IMR-90 (cell line): ENCODE measurements at regions not wholly inside any gene's neighbourhood (a gene's known extent, or its start where the extent isn't known, plus 50 kb on each side); places are given as distances from the start of the nearest gene placed in this dataset.

ENCODE experiments used
- ATAC-seq: fragments of 200-7000 bp; cut with Tn5 transposase; 2 replicates; pipeline ENCODE4 v1.9.1; 2020; ENCODE audit warnings: low read depth, mild to moderate bottlenecking, moderate library complexity
- BruUV-seq: library from RNA; stranded (reverse); fragments of 400-500 nt; replicated peaks from 2 replicates; lab custom pipeline; 2021; lab: Mats Ljungman, UMichigan
- CTCF ChIA-PET: fragments of 300-600 bp; formaldehyde crosslinking; extraction: SDS; loops from one replicate; lab custom pipeline; 2021; ENCODE audit warnings: antibody characterized with exemption; lab: Yijun Ruan, JAX
- POLR2A ChIA-PET: fragments of 300-600 bp; sonication (Branson Sonifier 250); formaldehyde crosslinking; loops from one replicate; lab custom pipeline; 2022; ENCODE audit warnings: antibody characterized with exemption; ENCODE audit not compliant: unreplicated experiment; lab: Charles Lee
- DNase-seq: peaks from one replicate; pipeline ENCODE4 v3.0.0; 2013
- H2AFZ ChIP-seq: replicated peaks from 2 replicates; pipeline ENCODE3; 2013; ENCODE audit warnings: low read length, mild to moderate bottlenecking; ENCODE audit not compliant: poor library complexity
- H2AK5ac ChIP-seq: 2 replicates; pipeline ENCODE4 v1.6.1; 2013; ENCODE audit warnings: low read depth, low read length, inconsistent platforms
- H2AK9ac ChIP-seq: replicated peaks from 2 replicates; pipeline ENCODE3; 2013; ENCODE audit warnings: mild to moderate bottlenecking, low read depth, low read length, moderate library complexity; ENCODE audit not compliant: poor library complexity
- H2BK120ac ChIP-seq: 2 replicates; pipeline ENCODE4 v1.6.1; 2013; ENCODE audit warnings: low read depth, low read length, inconsistent platforms
- H2BK15ac ChIP-seq: 3 replicates; pipeline ENCODE4 v1.6.1; 2013; ENCODE audit warnings: low read depth, low read length, inconsistent platforms
- H2BK20ac ChIP-seq: 2 replicates; pipeline ENCODE4 v1.6.1; 2013; ENCODE audit warnings: low read depth, mild to moderate bottlenecking, inconsistent platforms, low read length, moderate library complexity
- H2BK5ac ChIP-seq: 2 replicates; pipeline ENCODE4 v1.6.1; 2013; ENCODE audit warnings: mild to moderate bottlenecking, low read depth, low read length, inconsistent platforms; ENCODE audit not compliant: poor library complexity, severe bottlenecking
- H3K14ac ChIP-seq: replicated peaks from 2 replicates; pipeline ENCODE4 v1.6.1; 2013; ENCODE audit warnings: low read depth, low read length, inconsistent platforms
- H3K18ac ChIP-seq: 2 replicates; pipeline ENCODE4 v1.6.1; 2013; ENCODE audit warnings: low read depth, low read length, control low read depth
- H3K23ac ChIP-seq: 2 replicates; pipeline ENCODE4 v1.6.1; 2013; ENCODE audit warnings: low read depth, low read length, inconsistent platforms
- H3K27ac ChIP-seq: 2 replicates; pipeline ENCODE4 v1.5.1; 2013; ENCODE audit warnings: mild to moderate bottlenecking, control low read depth, low read length; ENCODE audit not compliant: insufficient read depth
- H3K27me3 ChIP-seq: 2 replicates; pipeline ENCODE4 v1.6.1; 2013; ENCODE audit warnings: low read length; ENCODE audit not compliant: control insufficient read depth, insufficient read depth
- H3K36me3 ChIP-seq: 2 replicates; pipeline ENCODE4 v1.6.1; 2013; ENCODE audit warnings: low read length, mixed read lengths; ENCODE audit not compliant: control insufficient read depth, insufficient read depth
- H3K4ac ChIP-seq: 2 replicates; pipeline ENCODE4 v1.6.1; 2013; ENCODE audit warnings: low read depth, low read length, inconsistent platforms
- H3K4me1 ChIP-seq: 2 replicates; pipeline ENCODE4 v1.6.1; 2013; ENCODE audit warnings: low read length, mixed read lengths; ENCODE audit not compliant: control insufficient read depth, insufficient read depth
- H3K4me2 ChIP-seq: 2 replicates; pipeline ENCODE4 v1.6.1; 2013; ENCODE audit warnings: low read depth, mild to moderate bottlenecking, control low read depth, low read length, moderate library complexity
- H3K4me3 ChIP-seq: 2 replicates; pipeline ENCODE4 v1.5.1; 2013; ENCODE audit warnings: low read depth, mild to moderate bottlenecking, control low read depth, low read length, moderate library complexity; ENCODE audit not compliant: insufficient read depth
- H3K56ac ChIP-seq: 2 replicates; pipeline ENCODE4 v1.6.1; 2013; ENCODE audit warnings: low read length, inconsistent platforms; ENCODE audit not compliant: insufficient read depth; ENCODE audit errors: extremely low read depth
- H3K79me1 ChIP-seq, 2 experiments: 2 replicates each; pipeline ENCODE4 v1.6.1; 2013; ENCODE audit warnings: low read length in 2 of 2, inconsistent platforms in 1 of 2, low read depth in 1 of 2
- H3K9ac ChIP-seq: 2 replicates; pipeline ENCODE4 v1.6.1; 2013; ENCODE audit warnings: low read depth, low read length, control low read depth
- H3K9me1 ChIP-seq: 2 replicates; pipeline ENCODE4 v1.6.1; 2013; ENCODE audit warnings: low read length, inconsistent platforms; ENCODE audit not compliant: insufficient read depth
- H3K9me3 ChIP-seq: 2 replicates; pipeline ENCODE4 v1.6.1; 2013; ENCODE audit warnings: low read length; ENCODE audit not compliant: control insufficient read depth, insufficient read depth
- H4K20me1 ChIP-seq: 2 replicates; pipeline ENCODE4 v1.6.1; 2013; ENCODE audit warnings: low read length, inconsistent platforms; ENCODE audit not compliant: insufficient read depth
- H4K5ac ChIP-seq: 2 replicates; pipeline ENCODE4 v1.6.1; 2013; ENCODE audit warnings: mild to moderate bottlenecking, low read depth, low read length, control low read depth
- H4K8ac ChIP-seq, 2 experiments: 2 replicates each; pipeline ENCODE4 v1.6.1; 2013; ENCODE audit warnings: low read depth in 2 of 2, low read length in 2 of 2, control low read depth in 1 of 2, inconsistent platforms in 1 of 2
- H4K91ac ChIP-seq: 2 replicates; pipeline ENCODE4 v1.6.1; 2013; ENCODE audit warnings: low read depth, low read length, inconsistent platforms; ENCODE audit not compliant: insufficient read depth
- BHLHE40 ChIP-seq: fragments of 150-350 bp; IDR thresholded peaks from 2 replicates; pipeline ENCODE4 v1.6.1; 2016; ENCODE audit warnings: mild to moderate bottlenecking, low read depth, low read length
- FOS ChIP-seq: fragments of 150-350 bp; IDR thresholded peaks from 2 replicates; pipeline ENCODE4 v1.6.1; 2016; ENCODE audit warnings: low read depth, low read length
- MAFK ChIP-seq: IDR thresholded peaks from 2 replicates; pipeline ENCODE4 v1.6.1; 2012; ENCODE audit warnings: low read depth, low read length, improper control_type of control experiment
- MAZ ChIP-seq: IDR thresholded peaks from 2 replicates; pipeline ENCODE4 v1.6.1; 2012; ENCODE audit warnings: low read depth, mild to moderate bottlenecking, low read length, improper control_type of control experiment, moderate library complexity, borderline replicate concordance
- MXI1 ChIP-seq: IDR thresholded peaks from 2 replicates; pipeline ENCODE4 v1.6.1; 2012; ENCODE audit warnings: low read depth, mild to moderate bottlenecking, low read length, moderate library complexity, borderline replicate concordance
- NFE2L2 ChIP-seq: fragments of 150-350 bp; IDR thresholded peaks from 2 replicates; pipeline ENCODE4 v1.6.1; 2016; ENCODE audit warnings: low read depth, mild to moderate bottlenecking, low read length
- POLR2A ChIP-seq: IDR thresholded peaks from 2 replicates; pipeline ENCODE4 v1.6.1; 2012; ENCODE audit warnings: mild to moderate bottlenecking, low read depth, low read length
- RCOR1 ChIP-seq: IDR thresholded peaks from 2 replicates; pipeline ENCODE4 v1.6.1; 2012; ENCODE audit warnings: mild to moderate bottlenecking, low read length, improper control_type of control experiment; ENCODE audit not compliant: insufficient replicate concordance
- RFX5 ChIP-seq: IDR thresholded peaks from 2 replicates; pipeline ENCODE4 v1.8.0; 2012; ENCODE audit warnings: low read depth, mild to moderate bottlenecking, low read length, moderate library complexity
- SMC3 ChIP-seq: fragments of 150-350 bp; IDR thresholded peaks from 2 replicates; pipeline ENCODE4 v1.6.1; 2016; ENCODE audit warnings: low read depth, mild to moderate bottlenecking, antibody characterized with exemption, low read length, moderate library complexity
- WGBS, 2 experiments: methylation state at CpG; one replicate each; pipeline versions ENCODE4 v1.1.5 to v1.1.7; 2013; ENCODE audit warnings: missing lambda C conversion rate in 2 of 2; ENCODE audit not compliant: insufficient read length in 1 of 2; ENCODE audit errors: extremely low coverage in 2 of 2; 5-methylcytosine and 5-hydroxymethylcytosine counted together
- dilution Hi-C: fragments of 300-500 bp; cut with HindIII; formaldehyde crosslinking; loops from one replicate; pipeline ENCODE4 v1.14.3; 2018; ENCODE audit warnings: low sequenced_read_pairs; ENCODE audit not compliant: unreplicated experiment
- in situ Hi-C: fragments of 300-500 bp; cut with MboI; formaldehyde crosslinking; loops from 3 replicates; pipeline ENCODE4 v1.14.3; 2019; ENCODE audit warnings: low sequenced_read_pairs, inconsistent platforms, mixed read lengths
- intact Hi-C: fragments of 100-400 bp; cut with micrococcal nuclease; formaldehyde crosslinking; loops from 2 replicates; pipeline ENCODE4 v1.10.0; 2022
- TF ChIP-seq, protein P1 (sequence below): fragments of 150-350 bp; IDR thresholded peaks from 2 replicates; pipeline ENCODE4 v1.6.1; 2017; ENCODE audit warnings: mild to moderate bottlenecking, antibody characterized with exemption, low read length, low read depth

DNA sequence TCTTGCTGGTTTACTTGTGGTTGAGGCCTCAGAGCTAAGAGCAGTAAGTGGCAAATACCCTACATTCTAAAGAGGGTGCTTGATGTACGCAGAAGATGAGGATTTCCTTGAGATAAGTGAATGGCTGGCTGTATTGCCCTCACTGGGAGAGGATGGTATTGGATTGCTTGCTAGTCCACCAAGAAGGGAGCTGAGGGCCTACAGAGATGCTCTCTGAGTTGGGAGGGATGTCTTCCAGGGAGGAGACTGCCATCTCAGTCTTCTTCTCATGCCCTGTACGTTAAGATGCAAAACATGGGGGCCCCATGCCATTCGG is 669.1 kb downstream of the UTRN start:
- Histone ChIP-seq H3K9me3 (no peaks in the 10 kb centered on the region), H2BK120ac (peak overlapping the region; percentile 72), H3K27me3 (no peaks in the 10 kb centered on the region), H2BK20ac (peak overlapping the region; percentile 20), H3K56ac (no peak overlapping the region), H3K4me3 (no peak overlapping the region), H4K8ac (peak overlapping the region; percentile 1 to 60; a peak in 2 of 4 replicates), H4K5ac (peak overlapping the region; percentile 7; the same call in 1 of the 2 replicates), H3K9me1 (peaks cover 8% of the 10 kb centered on the region), H2AK5ac (peak overlapping the region; percentile 92), H3K36me3 (no peaks in the 10 kb centered on the region), H2AFZ (peak overlapping the region; percentile 59), H3K27ac (no peak overlapping the region), H3K18ac (peak overlapping the region; percentile 5; the same call in 1 of the 2 replicates), H3K79me1 (no peaks in the 10 kb centered on the region), H3K14ac (peak overlapping the region; percentile 5), H2BK5ac (peak overlapping the region; percentile 60), H2BK15ac (peak overlapping the region; percentile 39; the same call in 1 of the 3 replicates), H4K91ac (peak overlapping the region; percentile 21; the same call in 1 of the 2 replicates), H4K20me1 (no peaks in the 10 kb centered on the region), H3K9ac (no peak overlapping the region), H2AK9ac (peak overlapping the region; percentile 71), H3K23ac (peak overlapping the region; percentile 87), H3K4me1 (peaks cover 13% of the 10 kb centered on the region), H3K4ac (peak overlapping the region; percentile 78), H3K4me2 (no peak overlapping the region)
- intact Hi-C loops (no loop called here), in situ Hi-C loops (no loop called here), dilution Hi-C loops (no loop called here)
- ChIA-PET CTCF (interaction anchor here (0.6 kb wide), 1 partner anchor 226 kb away, joined by 4 read pairs; no protein-coding TSS in a partner anchor), POLR2A (no interaction called here)
- DNase-seq (no peak), ATAC-seq (no peak)
- no peak for TF ChIP-seq NFE2L2
- TF ChIP-seq SMC3, result no peak
- no peak for TF ChIP-seq POLR2A
- no peak for TF ChIP-seq MAZ
- TF ChIP-seq RCOR1, result no peak
- TF ChIP-seq MAFK, result no peak
- TF ChIP-seq, protein P1, sequence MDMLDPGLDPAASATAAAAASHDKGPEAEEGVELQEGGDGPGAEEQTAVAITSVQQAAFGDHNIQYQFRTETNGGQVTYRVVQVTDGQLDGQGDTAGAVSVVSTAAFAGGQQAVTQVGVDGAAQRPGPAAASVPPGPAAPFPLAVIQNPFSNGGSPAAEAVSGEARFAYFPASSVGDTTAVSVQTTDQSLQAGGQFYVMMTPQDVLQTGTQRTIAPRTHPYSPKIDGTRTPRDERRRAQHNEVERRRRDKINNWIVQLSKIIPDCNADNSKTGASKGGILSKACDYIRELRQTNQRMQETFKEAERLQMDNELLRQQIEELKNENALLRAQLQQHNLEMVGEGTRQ, result no peak
- no peak for TF ChIP-seq BHLHE40
- TF ChIP-seq MXI1, result no peak
- TF ChIP-seq RFX5, result no peak
- no peak for TF ChIP-seq FOS
- no CpG with 5 or more reads among the region's 3 CpGs for whole genome bisulfite sequencing, 2 experiments
- no TSS peak for BruUV-seq
